Colonic mucosa (tissue), 4 donors: ENCODE measurements at regions not wholly inside any gene's neighbourhood (a gene's known extent, or its start where the extent isn't known, plus 50 kb on each side); places are given as distances from the start of the nearest gene placed in this dataset.

Experiments used
- DNase-seq: peaks from one replicate; pipeline ENCODE4 v3.0.0-alpha.2; 2020
- H3K27ac ChIP-seq: fragments of 200-600 bp; one replicate; pipeline ENCODE4 v1.8.0; 2021
- H3K27me3 ChIP-seq: fragments of 200-600 bp; one replicate; pipeline ENCODE4 v1.8.0; 2021
- H3K36me3 ChIP-seq: fragments of 200-600 bp; one replicate; pipeline ENCODE4 v1.8.0; 2021
- H3K4me1 ChIP-seq: fragments of 200-600 bp; one replicate; pipeline ENCODE4 v1.8.0; 2021; ENCODE audit warnings: mild to moderate bottlenecking
- H3K4me3 ChIP-seq: fragments of 200-600 bp; one replicate; pipeline ENCODE4 v1.8.0; 2021
- H3K9ac ChIP-seq, 2 donors: one replicate each; pipeline ENCODE4 v1.7.0; 2013; ENCODE audit warnings: control low read depth in 2 of 2, low read depth in 2 of 2, low read length in 2 of 2
- H3K9me3 ChIP-seq: fragments of 200-600 bp; one replicate; pipeline ENCODE4 v1.8.0; 2021
- intact Hi-C: fragments of 100-400 bp; cut with DNase I; formaldehyde crosslinking; loops from one replicate; pipeline ENCODE4 v1.14.1; 2022
- TF ChIP-seq, protein P1 (sequence below): fragments of 200-600 bp; IDR thresholded peaks from one replicate; pipeline ENCODE4 v1.8.0; 2022; ENCODE audit warnings: antibody characterized with exemption, mild to moderate bottlenecking
- donor health status: healthy.
- donor health status: DM: no; HTN: no; CAD: no.
- donor health status: DM: no; HTN: no; CAD: no.

DNA sequence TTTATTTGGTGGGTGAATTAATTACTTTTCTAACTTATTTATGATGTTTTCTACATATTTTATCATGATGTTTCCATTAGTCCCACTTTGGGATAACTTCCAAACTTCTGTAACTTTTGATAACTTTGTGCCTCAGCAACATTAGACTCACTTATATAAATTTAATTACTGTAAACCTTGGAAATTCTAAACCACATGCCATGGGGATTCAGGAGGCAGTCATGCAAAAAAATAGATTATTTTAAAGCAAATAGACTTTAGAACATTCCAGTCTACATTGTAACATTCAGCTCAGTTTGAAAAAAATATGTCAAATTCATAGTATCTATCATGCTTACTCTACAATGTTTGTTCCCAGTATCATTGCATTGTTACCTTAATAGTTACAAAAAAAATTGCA lies 728.5 kb upstream of the NRXN1 start:
- Histone ChIP-seq H3K9me3 (no peaks in the 10 kb centered on the region), H3K27ac (no peak overlapping the region), H3K36me3 (no peaks in the 10 kb centered on the region), H3K9ac (no peak overlapping the region), H3K4me1 (no peaks in the 10 kb centered on the region), H3K4me3 (no peak overlapping the region), H3K27me3 (no peaks in the 10 kb centered on the region)
- TF ChIP-seq, protein P1, sequence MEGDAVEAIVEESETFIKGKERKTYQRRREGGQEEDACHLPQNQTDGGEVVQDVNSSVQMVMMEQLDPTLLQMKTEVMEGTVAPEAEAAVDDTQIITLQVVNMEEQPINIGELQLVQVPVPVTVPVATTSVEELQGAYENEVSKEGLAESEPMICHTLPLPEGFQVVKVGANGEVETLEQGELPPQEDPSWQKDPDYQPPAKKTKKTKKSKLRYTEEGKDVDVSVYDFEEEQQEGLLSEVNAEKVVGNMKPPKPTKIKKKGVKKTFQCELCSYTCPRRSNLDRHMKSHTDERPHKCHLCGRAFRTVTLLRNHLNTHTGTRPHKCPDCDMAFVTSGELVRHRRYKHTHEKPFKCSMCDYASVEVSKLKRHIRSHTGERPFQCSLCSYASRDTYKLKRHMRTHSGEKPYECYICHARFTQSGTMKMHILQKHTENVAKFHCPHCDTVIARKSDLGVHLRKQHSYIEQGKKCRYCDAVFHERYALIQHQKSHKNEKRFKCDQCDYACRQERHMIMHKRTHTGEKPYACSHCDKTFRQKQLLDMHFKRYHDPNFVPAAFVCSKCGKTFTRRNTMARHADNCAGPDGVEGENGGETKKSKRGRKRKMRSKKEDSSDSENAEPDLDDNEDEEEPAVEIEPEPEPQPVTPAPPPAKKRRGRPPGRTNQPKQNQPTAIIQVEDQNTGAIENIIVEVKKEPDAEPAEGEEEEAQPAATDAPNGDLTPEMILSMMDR: no peak
- intact Hi-C loops: no loop called here
- DNase-seq: no peak

DNA sequence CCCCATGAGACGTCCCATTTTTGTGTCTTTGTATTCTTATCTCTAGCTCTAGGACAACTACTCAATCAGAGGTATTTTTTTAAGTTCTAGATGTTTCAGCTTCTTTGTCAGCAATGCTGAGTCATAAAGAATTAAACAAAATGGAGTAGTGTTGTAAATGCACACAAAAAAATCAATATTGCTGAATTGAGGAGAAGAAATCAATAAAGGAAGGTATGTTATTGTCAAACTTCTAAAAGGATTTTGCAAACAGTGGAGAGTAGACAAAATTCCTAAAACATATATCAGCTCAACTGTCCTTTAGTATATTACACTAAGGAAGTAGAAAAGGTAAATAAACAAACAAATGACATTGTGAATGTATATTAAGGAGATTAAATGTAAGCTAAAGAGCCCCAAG lies 726.1 kb upstream of the NRXN1 start:
- intact Hi-C loops: no loop called here

DNA sequence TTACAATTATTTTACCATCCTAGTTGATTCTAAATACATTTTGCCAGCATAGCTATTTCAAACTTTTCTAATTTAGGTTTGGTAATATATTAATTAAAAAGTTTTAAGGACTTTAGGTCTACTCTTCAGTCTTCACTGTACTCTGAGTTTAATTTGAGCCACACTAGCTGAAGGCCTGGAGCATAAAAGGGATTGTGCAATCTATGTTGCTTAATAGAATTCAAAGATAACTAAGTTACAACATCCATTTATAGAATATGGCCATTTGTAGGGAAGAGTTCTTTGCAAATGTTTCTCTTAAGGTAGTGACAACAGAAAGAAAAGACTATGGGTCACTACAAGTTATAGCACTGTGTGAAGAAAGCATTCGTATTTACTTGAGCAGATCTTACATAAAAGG lies 702.2 kb upstream of the NRXN1 start:
- H3K4me3 ChIP-seq: no peak overlapping the region
- H3K36me3 ChIP-seq: no peaks in the 10 kb centered on the region
- H3K9ac ChIP-seq: no peak overlapping the region
- no peaks in the 10 kb centered on the region for H3K4me1 ChIP-seq
- TF ChIP-seq, protein P1: no peak
- DNase-seq: no peak
- no peak overlapping the region for H3K27ac ChIP-seq
- no peaks in the 10 kb centered on the region for H3K9me3 ChIP-seq
- no peaks in the 10 kb centered on the region for H3K27me3 ChIP-seq
- intact Hi-C loops: no loop called here

More for the DNA sequence above, 726.1 kb upstream of the NRXN1 start:
- TF ChIP-seq, protein P1: no peak
- H3K4me1 ChIP-seq: no peaks in the 10 kb centered on the region
- no peak overlapping the region for H3K4me3 ChIP-seq
- no peak overlapping the region for H3K9ac ChIP-seq
- H3K27me3 ChIP-seq: no peaks in the 10 kb centered on the region
- H3K36me3 ChIP-seq: no peaks in the 10 kb centered on the region
- no peak overlapping the region for H3K27ac ChIP-seq
- DNase-seq: no peak
- no peaks in the 10 kb centered on the region for H3K9me3 ChIP-seq

DNA sequence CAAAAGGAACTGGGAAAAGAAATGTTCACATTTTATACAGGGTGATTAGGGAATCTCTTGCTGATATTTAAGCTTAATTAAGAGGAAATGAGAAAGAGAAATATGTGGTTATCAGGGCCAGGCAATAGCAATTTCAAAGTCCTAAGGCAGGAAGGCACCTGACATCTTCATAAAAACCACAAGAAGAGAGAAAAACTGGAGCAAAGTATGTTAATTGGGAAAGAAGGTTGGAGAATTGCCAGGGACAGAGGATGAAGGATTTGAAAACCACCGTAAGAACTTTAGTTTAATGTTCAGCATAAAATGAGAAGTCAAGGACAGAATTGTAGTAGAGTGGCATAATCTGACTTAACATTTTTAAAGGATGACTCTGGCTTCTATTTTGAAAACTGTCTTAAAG lies 691.8 kb upstream of the NRXN1 start:
- H3K9me3 ChIP-seq: no peaks in the 10 kb centered on the region
- no peaks in the 10 kb centered on the region for H3K4me1 ChIP-seq
- no peak overlapping the region for H3K4me3 ChIP-seq
- H3K36me3 ChIP-seq: no peaks in the 10 kb centered on the region
- TF ChIP-seq, protein P1: no peak
- no peaks in the 10 kb centered on the region for H3K27me3 ChIP-seq
- no peak overlapping the region for H3K9ac ChIP-seq
- DNase-seq: no peak
- H3K27ac ChIP-seq: no peak overlapping the region
- intact Hi-C loops: no loop called here

DNA sequence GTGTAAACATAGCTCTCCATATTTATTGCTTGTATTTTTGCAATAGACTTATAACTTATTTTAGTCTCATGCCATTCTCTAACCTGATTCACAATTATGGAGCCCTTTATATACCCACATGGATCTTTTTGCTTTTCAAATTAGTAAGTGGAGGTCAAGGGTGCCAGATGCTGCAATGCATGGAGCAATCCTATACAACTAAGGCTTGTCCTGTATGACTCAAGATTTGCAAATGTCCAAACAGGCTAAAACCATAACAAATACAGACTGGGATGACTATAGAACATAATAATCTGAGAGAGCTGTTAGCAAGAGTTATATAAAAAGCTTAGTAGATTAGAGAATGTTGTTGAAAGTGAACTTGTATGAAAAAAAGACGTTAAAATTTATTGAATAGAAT lies 690.4 kb upstream of the NRXN1 start:
- TF ChIP-seq, protein P1: no peak
- H3K9ac ChIP-seq: no peak overlapping the region
- no peaks in the 10 kb centered on the region for H3K27me3 ChIP-seq
- intact Hi-C loops: no loop called here
- H3K9me3 ChIP-seq: no peaks in the 10 kb centered on the region
- H3K4me3 ChIP-seq: no peak overlapping the region
- H3K4me1 ChIP-seq: no peaks in the 10 kb centered on the region
- H3K27ac ChIP-seq: no peak overlapping the region
- H3K36me3 ChIP-seq: no peaks in the 10 kb centered on the region
- DNase-seq: no peak

DNA sequence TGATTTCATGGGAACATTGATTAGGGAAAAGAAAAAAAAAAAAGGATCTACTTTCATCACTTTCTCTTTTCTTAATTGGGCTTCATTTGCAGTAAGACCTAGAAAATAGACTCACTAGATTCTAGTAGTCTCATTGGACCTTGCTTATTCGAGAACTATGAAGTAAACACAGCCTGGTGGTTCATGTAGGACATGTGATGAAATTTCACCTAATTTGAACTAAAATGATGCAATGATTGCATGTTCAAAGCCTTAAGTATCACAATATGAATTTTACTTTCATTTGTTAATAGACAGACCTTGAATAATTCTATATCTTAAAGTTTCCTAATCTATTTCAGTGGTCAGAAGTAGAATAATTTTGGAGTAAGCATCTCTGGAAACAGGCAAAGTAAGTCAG lies 688.9 kb upstream of the NRXN1 start:
- no peak for DNase-seq
- no peaks in the 10 kb centered on the region for H3K27me3 ChIP-seq
- no peak overlapping the region for H3K9ac ChIP-seq
- intact Hi-C loops: no loop called here
- H3K4me1 ChIP-seq: no peaks in the 10 kb centered on the region
- TF ChIP-seq, protein P1: no peak
- H3K4me3 ChIP-seq: no peak overlapping the region
- no peaks in the 10 kb centered on the region for H3K36me3 ChIP-seq
- no peak overlapping the region for H3K27ac ChIP-seq
- no peaks in the 10 kb centered on the region for H3K9me3 ChIP-seq
